Right ventricle myocardium superior (tissue), 1 donor: ENCODE measurements at regions not wholly inside any gene's neighbourhood (a gene's known extent, or its start where the extent isn't known, plus 50 kb on each side); places are given as distances from the start of the nearest gene placed in this dataset.
"Not testable (repeated sequence)": the region's sequence is repeated elsewhere in the genome, so short reads cannot be mapped to it uniquely, and the experiment has no call there.

Experiments
- ATAC-seq: fragments of 200-7000 bp; cut with Tn5 transposase; one replicate; pipeline ENCODE4 v1.9.1; 2020; ENCODE audit warnings: mild to moderate bottlenecking; ENCODE audit not compliant: poor library complexity
- DNase-seq: peaks from one replicate; pipeline ENCODE4 v3.0.0-alpha.2; 2020
- intact Hi-C: fragments of 100-400 bp; cut with DNase I; formaldehyde crosslinking; loops from one replicate; pipeline ENCODE4 v1.11.2; 2022
- donor health status: DM: no; HTN: yes; CAD: no; lungs with severe emphysema.

- DNase-seq, result no peak
- ATAC-seq, result no peak
- intact Hi-C loops, result no loop called here
Measured at GRCh38 chr7:36045830-36046341, 107.2 kb upstream of the EEPD1 start.

DNA sequence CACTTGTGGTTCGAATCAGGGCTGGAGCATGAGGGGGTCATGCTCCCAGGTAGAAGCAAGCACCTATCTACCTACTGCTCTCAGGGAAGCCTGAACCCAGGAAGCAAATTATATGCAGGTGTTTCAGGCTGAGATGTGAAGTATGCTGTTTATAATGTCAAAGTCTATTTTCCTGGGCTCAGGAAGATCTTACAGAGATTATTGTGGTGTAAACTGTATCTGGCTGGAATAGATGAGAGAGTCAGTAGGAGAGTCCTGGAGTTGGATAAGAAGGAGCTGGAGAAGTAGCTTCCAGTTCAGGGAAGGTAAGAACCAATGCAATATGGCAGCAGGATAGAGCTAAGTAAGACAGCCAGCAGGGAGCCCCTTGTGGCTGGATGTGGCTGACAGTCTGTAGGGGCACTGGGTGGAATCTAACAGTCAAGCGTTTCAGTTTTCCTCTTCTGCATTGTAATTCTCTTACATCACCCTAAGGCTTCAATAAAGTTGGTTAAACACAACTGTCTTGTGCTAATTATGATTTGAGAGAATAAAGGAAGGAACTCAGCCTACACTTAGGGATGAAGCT is 105.9 kb upstream of the EEPD1 start:
- ATAC-seq, result no peak
- DNase-seq, result no peak
- intact Hi-C loops, result no loop called here

DNA sequence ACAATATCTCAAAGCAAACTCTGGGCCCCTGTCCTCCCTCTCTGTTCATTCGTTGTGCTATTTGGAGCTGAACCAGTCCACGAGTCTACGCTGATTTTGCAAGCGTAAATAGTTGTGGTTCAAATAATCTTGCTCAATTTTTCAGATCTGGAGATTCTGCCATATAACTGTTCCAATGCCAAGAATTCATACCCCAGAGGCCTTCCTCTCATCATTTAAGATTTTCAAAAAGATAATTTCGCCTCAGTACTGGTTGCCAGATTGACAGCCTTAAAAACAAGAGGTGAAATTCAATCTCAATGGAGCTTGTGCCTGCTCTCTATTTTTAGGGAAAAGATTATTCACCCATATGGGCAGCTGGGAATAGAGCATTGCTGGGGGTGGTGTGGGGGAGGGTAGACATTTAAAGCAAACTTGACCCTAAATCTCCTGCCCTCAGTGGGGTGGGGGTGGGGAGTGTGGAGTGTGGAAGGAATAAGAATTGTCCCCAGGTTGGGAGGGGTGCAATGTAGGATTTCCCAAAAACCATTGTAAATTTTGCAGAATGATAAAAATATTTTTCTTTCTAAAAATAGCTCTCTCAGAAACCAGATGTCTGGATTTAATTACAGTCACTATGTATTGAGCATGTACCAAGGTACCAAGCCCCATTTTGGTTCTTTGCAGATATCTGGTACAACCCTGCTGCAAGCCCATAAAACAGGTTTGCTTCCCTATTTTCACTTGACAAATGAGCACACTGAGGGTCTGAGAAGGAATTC is 104.7 kb upstream of the EEPD1 start:
- intact Hi-C loops, result no loop called here
- no peak for DNase-seq
- ATAC-seq, result peak; percentile 77

- ATAC-seq, result no peak
- intact Hi-C loops, result no loop called here
- no peak for DNase-seq
Measured at GRCh38 chr7:36048902-36049240, 104.2 kb upstream of the EEPD1 start.

GRCh38 chr7:36051501-36051900 is 101.6 kb upstream of the EEPD1 start:
- DNase-seq (no peak), ATAC-seq (no peak)
- intact Hi-C loops, result no loop called here

- DNase-seq (no peak), ATAC-seq (no peak)
- intact Hi-C loops, result no loop called here
Measured at GRCh38 chr7:36053589-36053988, 99.5 kb upstream of the EEPD1 start.

- intact Hi-C loops, result no loop called here
- DNase-seq (no peak), ATAC-seq (no peak)
Measured at GRCh38 chr7:36054637-36055036, 98.4 kb upstream of the EEPD1 start.

GRCh38 chr7:36055207-36055606 is 97.8 kb upstream of the EEPD1 start:
- ATAC-seq (peak; percentile 83), DNase-seq (no peak)
- intact Hi-C loops, result no loop called here

- ATAC-seq, result no peak
- intact Hi-C loops, result no loop called here
- no peak for DNase-seq
Measured at GRCh38 chr7:36057323-36057722, 95.7 kb upstream of the EEPD1 start.

- DNase-seq, result no peak
- no peak for ATAC-seq
- intact Hi-C loops, result no loop called here
Measured at GRCh38 chr7:36058020-36058592, 94.9 kb upstream of the EEPD1 start.

DNA sequence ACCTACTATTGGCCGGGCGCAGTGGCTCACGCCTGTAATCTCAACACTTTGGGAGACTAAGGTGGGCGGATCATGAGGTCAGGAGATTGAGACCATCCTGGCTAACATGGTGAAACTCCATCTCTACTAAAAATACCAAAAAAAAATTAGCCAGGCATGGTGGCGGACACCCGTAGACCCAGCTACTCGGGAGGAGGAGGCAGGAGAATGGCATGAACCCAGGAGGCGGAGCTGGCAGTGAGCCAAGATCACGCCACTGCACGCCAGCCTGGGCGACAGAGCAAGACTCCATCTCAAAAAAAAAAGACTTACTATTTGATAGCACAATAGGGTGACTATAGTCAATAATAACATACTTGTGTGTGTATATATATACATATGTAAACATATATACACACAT is 92.7 kb upstream of the EEPD1 start:
- ATAC-seq, DNase-seq, intact Hi-C loops: not testable (repeated sequence)

GRCh38 chr7:36062154-36062815 is 90.8 kb upstream of the EEPD1 start:
- DNase-seq (no peak), ATAC-seq (no peak)
- intact Hi-C loops, result no loop called here

GRCh38 chr7:36064676-36065075 is 88.4 kb upstream of the EEPD1 start:
- ATAC-seq (no peak), DNase-seq (no peak)
- intact Hi-C loops, result no loop called here

- DNase-seq, ATAC-seq, intact Hi-C loops: not testable (repeated sequence)
Measured at GRCh38 chr7:36065563-36066342, 87.3 kb upstream of the EEPD1 start.

GRCh38 chr7:36066343-36066664 is 86.8 kb upstream of the EEPD1 start:
- intact Hi-C loops, result no loop called here

GRCh38 chr7:36070230-36070629 is 82.8 kb upstream of the EEPD1 start:
- ATAC-seq, result no peak
- DNase-seq, result no peak
- intact Hi-C loops, result no loop called here

More at GRCh38 chr7:36066343-36066664, 86.8 kb upstream of the EEPD1 start:
- ATAC-seq (no peak), DNase-seq (no peak)

- intact Hi-C loops, result no loop called here
- DNase-seq, result no peak
- no peak for ATAC-seq
Measured at GRCh38 chr7:36071605-36072004, 81.4 kb upstream of the EEPD1 start.

DNA sequence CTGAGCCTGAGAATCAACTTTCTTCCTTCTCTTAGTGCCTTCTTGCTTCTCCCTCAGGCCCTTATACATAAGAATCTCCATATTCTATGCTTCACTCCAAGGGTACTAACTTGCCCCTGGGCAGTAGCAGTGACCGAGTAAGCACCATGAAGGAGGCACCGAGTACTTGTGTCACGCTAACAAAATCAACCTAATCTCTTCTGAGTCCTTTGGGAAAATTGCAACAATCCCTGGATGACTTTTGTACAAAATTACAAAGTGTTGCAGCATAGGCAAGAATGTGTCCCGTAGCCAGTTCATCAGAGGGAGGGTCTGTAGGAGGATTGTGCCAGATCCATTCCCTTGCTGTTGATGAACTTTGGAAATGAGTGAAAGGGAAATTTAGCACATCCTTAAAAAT is 80.4 kb upstream of the EEPD1 start:
- intact Hi-C loops, result no loop called here
- ATAC-seq, result no peak
- DNase-seq, result no peak

GRCh38 chr7:36075561-36075960 is 77.5 kb upstream of the EEPD1 start:
- ATAC-seq (no peak), DNase-seq (no peak)
- intact Hi-C loops, result no loop called here
